Uterus (tissue), 3 donors: ENCODE measurements at regions not wholly inside any gene's neighbourhood (a gene's known extent, or its start where the extent isn't known, plus 50 kb on each side); places are given as distances from the start of the nearest gene placed in this dataset.

ENCODE experiments used
- DNase-seq, 2 donors: peaks; one replicate each; pipeline ENCODE4 v3.0.0-alpha.2; 2019 to 2020
- H3K27ac ChIP-seq, 2 donors: fragments of 200-600 bp; sonication (generic); 1 replicate in 1 of 2; 2 replicates in 1 of 2; pipeline ENCODE4 v1.5.1; 2016 to 2018
- H3K27me3 ChIP-seq, 2 donors: fragments of 200-600 bp; sonication (generic); one replicate each; pipeline ENCODE4 v1.5.1; 2018 to 2019; ENCODE audit warnings: control low read depth in 1 of 2
- H3K36me3 ChIP-seq, 2 donors: fragments of 200-600 bp; sonication (generic); one replicate each; pipeline ENCODE4 v1.5.1; 2019; ENCODE audit warnings: control low read depth in 1 of 2
- H3K4me1 ChIP-seq, 2 donors: fragments of 200-600 bp; sonication (generic); one replicate each; pipeline ENCODE4 v1.5.1; 2018 to 2019; ENCODE audit warnings: control low read depth in 1 of 2
- H3K4me3 ChIP-seq, 2 donors: fragments of 200-600 bp; sonication (generic); 1 replicate in 1 of 2; 2 replicates in 1 of 2; pipeline ENCODE4 v1.5.1; 2018 to 2019; ENCODE audit warnings: mild to moderate bottlenecking in 1 of 2
- H3K9me3 ChIP-seq, 2 donors: fragments of 200-600 bp; sonication (generic); one replicate each; pipeline ENCODE4 v1.5.1; 2019; ENCODE audit warnings: control low read depth in 1 of 2
- POLR2A ChIP-seq, 2 donors: fragments of 450-650 bp; IDR thresholded peaks; one replicate each; pipeline ENCODE4 v1.6.1; 2016; ENCODE audit warnings: antibody characterized with exemption in 2 of 2, mild to moderate bottlenecking in 1 of 2, moderate library complexity in 1 of 2
- intact Hi-C: fragments of 100-400 bp; cut with DNase I; formaldehyde crosslinking; loops from one replicate; pipeline ENCODE4 v1.15.1; 2023; ENCODE audit warnings: low total_unique reads
- TF ChIP-seq, protein P1 (sequence below), 4 experiments: fragments of 200-600 bp in 2 of 4; fragments of 450-650 bp in 2 of 4; sonication (generic) in 2 of 4; IDR thresholded peaks; one replicate each; pipeline ENCODE4 v1.5.1; 2016 to 2019; ENCODE audit warnings: antibody characterized with exemption in 4 of 4, mild to moderate bottlenecking in 2 of 4, moderate library complexity in 1 of 4
- donor health status: DM: yes; HTN: yes; CAD: no.

DNA sequence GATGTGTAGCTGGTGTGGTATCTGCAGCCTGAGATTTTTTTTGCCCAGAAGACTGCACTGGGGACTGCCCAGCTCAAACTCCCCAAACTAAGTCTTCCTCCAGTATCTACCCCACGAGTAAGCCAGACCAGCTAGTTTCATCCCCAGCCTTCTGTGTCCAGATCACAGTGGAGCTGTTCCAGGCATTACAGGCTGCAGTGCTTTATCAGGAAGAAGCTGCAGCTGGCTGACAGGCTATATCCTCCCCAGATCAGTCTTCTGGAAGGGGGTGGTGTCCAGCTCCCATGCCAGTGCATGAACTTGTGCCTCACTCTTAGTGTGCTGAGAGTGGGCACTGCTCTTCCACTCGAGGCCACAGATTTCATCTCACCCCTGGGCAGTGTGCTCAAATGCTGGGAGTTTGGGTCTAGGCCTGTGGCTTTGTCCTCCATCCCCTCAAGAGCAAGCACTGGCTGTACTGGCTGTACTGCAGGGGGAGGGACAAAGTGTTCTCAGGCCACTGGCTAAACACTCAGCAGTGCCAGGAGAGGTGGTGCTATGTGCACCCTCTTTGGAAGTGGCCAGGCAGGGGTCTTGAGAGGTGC lies 679.1 kb upstream of the COBL start:
- no peak overlapping the region for H3K4me3 ChIP-seq
- H3K27me3 ChIP-seq, result no peaks in the 10 kb centered on the region
- H3K27ac ChIP-seq, result no peak overlapping the region
- no peaks in the 10 kb centered on the region for H3K9me3 ChIP-seq
- H3K36me3 ChIP-seq, result no peaks in the 10 kb centered on the region
- no peak for DNase-seq
- intact Hi-C loops, result no loop called here
- TF ChIP-seq, protein P1, sequence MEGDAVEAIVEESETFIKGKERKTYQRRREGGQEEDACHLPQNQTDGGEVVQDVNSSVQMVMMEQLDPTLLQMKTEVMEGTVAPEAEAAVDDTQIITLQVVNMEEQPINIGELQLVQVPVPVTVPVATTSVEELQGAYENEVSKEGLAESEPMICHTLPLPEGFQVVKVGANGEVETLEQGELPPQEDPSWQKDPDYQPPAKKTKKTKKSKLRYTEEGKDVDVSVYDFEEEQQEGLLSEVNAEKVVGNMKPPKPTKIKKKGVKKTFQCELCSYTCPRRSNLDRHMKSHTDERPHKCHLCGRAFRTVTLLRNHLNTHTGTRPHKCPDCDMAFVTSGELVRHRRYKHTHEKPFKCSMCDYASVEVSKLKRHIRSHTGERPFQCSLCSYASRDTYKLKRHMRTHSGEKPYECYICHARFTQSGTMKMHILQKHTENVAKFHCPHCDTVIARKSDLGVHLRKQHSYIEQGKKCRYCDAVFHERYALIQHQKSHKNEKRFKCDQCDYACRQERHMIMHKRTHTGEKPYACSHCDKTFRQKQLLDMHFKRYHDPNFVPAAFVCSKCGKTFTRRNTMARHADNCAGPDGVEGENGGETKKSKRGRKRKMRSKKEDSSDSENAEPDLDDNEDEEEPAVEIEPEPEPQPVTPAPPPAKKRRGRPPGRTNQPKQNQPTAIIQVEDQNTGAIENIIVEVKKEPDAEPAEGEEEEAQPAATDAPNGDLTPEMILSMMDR (IDR thresholded peaks at IDR 0.05), result no peak
- TF ChIP-seq POLR2A (IDR thresholded peaks at IDR 0.05), result no peak
- no peaks in the 10 kb centered on the region for H3K4me1 ChIP-seq

- no peak overlapping the region for H3K27ac ChIP-seq
- H3K4me1 ChIP-seq, result no peaks in the 10 kb centered on the region
- H3K4me3 ChIP-seq, result no peak overlapping the region
- no peaks in the 10 kb centered on the region for H3K9me3 ChIP-seq
- DNase-seq, result no peak
- intact Hi-C loops, result no loop called here
- no peaks in the 10 kb centered on the region for H3K27me3 ChIP-seq
- TF ChIP-seq POLR2A (IDR thresholded peaks at IDR 0.05), result no peak
- TF ChIP-seq, protein P1 (IDR thresholded peaks at IDR 0.05), result no peak
- no peaks in the 10 kb centered on the region for H3K36me3 ChIP-seq
Observed at GRCh38 chr7:51982653-51983052, 666.0 kb upstream of the COBL start.

DNA sequence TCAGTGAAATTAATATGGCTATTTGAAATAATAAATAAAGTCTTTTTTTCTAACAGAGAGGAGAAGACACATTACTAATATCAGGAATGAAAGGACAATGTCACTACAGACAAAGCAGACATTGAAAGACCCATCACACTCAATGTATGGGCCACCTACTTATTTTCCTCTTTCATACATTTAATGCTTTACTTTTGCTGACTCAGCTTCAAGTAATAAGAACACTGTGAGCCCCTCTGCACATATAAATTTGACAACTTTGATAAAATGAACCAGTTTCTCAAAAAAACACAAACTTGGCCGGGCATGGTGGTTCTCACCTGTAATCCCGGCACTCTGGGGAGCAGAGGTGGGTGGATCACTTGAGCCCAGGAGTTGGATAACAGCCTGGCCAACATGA lies 664.2 kb upstream of the COBL start:
- H3K4me3 ChIP-seq, result no peak overlapping the region
- no peaks in the 10 kb centered on the region for H3K9me3 ChIP-seq
- H3K4me1 ChIP-seq, result no peaks in the 10 kb centered on the region
- H3K27ac ChIP-seq, result no peak overlapping the region
- intact Hi-C loops, result no loop called here
- no peaks in the 10 kb centered on the region for H3K27me3 ChIP-seq
- no peak for DNase-seq
- no peaks in the 10 kb centered on the region for H3K36me3 ChIP-seq
- TF ChIP-seq POLR2A (IDR thresholded peaks at IDR 0.05), result no peak
- TF ChIP-seq, protein P1 (IDR thresholded peaks at IDR 0.05), result no peak

DNA sequence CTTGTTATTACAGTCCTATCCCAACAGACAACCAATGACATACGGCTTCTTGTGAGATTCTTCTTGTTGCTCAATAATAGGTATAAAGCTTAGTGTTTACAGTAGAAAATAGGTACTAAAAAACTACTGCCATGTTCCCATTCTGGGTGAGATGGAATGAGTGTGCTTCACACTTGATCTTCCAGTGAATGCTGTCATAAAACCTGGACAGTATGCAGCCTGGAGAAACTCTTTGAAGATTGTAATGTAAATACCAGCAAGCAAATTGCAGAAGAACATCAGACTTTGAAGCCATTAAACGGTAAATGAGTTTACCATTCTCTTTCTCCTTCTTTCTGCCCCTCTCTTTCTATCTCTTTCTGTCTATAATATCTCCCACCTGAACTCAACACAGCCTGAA lies 663.7 kb upstream of the COBL start:
- Histone ChIP-seq H3K36me3 (no peaks in the 10 kb centered on the region), H3K9me3 (no peaks in the 10 kb centered on the region), H3K27ac (no peak overlapping the region), H3K27me3 (no peaks in the 10 kb centered on the region), H3K4me3 (no peak overlapping the region), H3K4me1 (no peaks in the 10 kb centered on the region)
- no peak for DNase-seq
- no peak for TF ChIP-seq POLR2A (IDR thresholded peaks at IDR 0.05)
- TF ChIP-seq, protein P1 (IDR thresholded peaks at IDR 0.05), result no peak
- intact Hi-C loops, result no loop called here

DNA sequence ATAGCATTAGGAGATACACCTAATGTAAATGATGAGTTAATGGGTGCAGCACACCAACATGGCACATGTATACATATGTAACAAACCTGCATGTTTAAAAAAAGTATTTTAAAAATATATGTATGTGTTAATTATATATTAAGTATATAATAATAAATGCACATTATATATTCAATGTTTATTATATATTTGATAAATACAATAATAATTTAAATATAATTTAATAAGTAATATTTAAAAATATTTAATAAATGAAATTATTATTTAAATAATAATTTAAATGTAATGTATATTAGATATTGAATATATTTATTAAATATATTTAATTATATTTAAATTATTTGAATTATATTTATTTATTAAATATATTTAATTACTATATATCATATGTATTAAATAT lies 661.3 kb upstream of the COBL start:
- Histone ChIP-seq H3K9me3 (no peaks in the 10 kb centered on the region), H3K36me3 (no peaks in the 10 kb centered on the region), H3K4me3 (no peak overlapping the region), H3K4me1 (no peaks in the 10 kb centered on the region), H3K27me3 (no peaks in the 10 kb centered on the region), H3K27ac (no peak overlapping the region)
- TF ChIP-seq POLR2A (IDR thresholded peaks at IDR 0.05), result no peak
- TF ChIP-seq, protein P1 (IDR thresholded peaks at IDR 0.05), result no peak
- DNase-seq, result no peak
- intact Hi-C loops, result no loop called here
